HG03558 (cell line): ENCODE measurements at regions not wholly inside any gene's neighbourhood (a gene's known extent, or its start where the extent isn't known, plus 50 kb on each side); places are given as distances from the start of the nearest gene placed in this dataset.
"Not testable (repeated sequence)": the region's sequence is repeated elsewhere in the genome, so short reads cannot be mapped to it uniquely, and the experiment has no call there.

Experiments used
- ATAC-seq: cut with Tn5 transposase; IDR thresholded peaks from one replicate; pipeline ENCODE4 v1.9.1; 2021; ENCODE audit warnings: moderate number of reproducible peaks; ENCODE audit not compliant: unreplicated experiment; ENCODE audit errors: extremely low read depth

DNA sequence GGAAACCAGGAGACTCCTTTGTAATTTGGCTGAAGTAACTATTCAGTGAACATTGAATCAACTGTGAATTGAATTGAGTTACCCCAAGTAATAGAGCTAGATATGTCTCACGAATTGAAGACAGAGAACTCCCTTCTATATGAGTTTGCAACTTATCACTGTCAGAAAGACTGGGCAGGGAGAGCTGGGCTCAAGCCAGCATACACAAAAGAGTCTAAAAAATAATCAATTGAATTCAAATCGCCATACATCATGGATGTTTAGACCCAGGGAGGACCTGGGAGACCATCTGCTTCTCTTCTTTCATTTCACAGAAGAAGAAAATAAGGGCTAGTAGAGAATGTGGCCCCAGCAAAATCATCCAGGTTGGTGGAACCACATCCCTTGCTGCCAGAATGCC, 503.1 kb upstream of the AUTS2 start:
- ATAC-seq: no peak

DNA sequence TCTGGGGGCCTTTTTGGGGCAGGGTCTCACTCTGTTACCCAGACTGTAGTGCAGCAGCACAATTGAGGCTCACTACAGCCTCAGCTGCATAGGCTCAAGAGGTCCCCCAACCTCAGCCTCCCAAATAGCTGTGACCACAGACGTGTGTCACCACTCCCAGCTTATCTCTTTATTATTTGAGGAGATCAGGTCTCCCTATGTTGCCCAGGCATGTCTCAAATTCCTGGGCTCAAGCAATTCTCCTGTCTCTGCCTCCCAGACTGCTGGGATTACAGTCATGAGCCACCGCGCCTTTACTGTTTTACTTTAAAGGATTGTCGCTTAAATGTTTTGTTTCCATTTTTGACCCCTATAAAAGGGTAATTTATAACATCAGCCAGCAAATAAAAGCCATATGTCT, 502.6 kb upstream of the AUTS2 start:
- no peak for ATAC-seq

DNA sequence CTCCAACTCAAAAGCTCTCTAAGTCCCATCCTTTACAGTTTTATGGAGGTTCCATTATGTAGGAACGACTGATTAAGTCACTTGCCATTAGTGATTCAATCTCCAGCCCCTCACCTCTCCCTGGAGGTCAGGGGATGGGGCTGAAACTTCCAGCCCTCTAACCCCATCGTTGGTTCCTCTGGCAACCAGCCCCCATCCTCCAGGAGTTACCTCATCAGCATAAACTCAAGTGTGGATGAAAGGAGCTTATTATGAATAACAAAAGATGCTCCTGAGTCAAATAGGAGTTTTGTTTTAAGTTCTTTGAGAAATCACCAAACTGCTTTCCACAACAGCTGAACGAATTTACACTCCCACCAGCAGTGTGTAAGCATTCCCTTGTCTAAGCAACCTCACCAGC, 494.3 kb upstream of the AUTS2 start:
- no peak for ATAC-seq

DNA sequence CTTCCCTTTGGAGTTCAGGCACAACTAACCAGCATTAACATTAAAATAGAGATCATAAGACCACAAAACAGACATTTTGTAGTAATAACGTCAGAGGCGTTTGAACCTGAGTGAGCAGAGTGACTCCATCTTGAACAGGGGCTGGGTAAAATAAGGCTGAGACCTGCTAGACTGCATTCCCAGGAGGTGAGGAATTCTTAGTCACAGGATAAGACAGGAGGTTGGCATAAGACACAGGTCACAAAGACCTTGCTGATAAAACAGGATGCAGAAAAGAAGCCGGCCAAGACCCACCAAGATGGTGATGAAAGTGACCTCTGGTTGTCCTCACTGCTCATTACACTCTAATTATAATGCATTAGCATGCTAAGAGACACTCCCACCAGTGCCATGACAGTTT, 493.2 kb upstream of the AUTS2 start:
- no peak for ATAC-seq

DNA sequence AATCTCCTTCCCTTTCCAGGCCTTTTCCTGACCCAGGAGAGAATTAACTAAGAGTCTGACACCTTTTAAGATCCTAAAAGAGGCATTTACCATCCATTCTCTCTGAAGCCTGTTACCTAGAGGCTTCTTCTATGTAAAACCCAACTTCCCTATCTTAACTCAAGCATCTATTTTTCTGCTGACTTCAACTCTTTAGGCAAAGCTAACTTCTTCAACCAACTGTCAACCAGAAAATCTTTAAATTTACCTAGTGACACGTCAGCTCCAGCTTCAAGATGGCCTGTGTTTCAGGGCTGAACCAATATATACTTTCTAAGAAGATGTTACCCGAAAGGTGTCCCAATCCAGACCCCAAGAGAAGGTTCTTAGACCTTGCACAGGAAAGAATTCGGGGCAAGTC, 492.3 kb upstream of the AUTS2 start:
- no peak for ATAC-seq

DNA sequence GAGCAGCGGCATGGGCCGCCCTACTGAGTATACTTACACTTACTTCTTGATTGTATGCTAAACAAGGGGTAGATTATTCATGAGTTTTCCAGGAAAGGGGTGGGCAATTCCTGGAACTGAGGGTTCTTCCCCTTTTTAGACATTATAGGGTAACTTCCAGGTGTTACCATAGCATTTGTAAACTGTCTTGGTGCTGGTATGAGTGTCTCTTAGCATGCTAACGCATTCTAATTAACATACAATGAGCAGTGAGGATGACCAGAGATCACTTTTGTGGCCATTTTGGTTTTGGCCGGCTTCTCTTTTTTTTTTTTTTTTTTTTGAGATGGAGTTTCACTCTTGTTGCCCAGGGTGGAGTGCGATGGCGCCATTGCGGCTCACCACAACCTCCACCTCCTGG, 491.8 kb upstream of the AUTS2 start:
- ATAC-seq: not testable (repeated sequence)

DNA sequence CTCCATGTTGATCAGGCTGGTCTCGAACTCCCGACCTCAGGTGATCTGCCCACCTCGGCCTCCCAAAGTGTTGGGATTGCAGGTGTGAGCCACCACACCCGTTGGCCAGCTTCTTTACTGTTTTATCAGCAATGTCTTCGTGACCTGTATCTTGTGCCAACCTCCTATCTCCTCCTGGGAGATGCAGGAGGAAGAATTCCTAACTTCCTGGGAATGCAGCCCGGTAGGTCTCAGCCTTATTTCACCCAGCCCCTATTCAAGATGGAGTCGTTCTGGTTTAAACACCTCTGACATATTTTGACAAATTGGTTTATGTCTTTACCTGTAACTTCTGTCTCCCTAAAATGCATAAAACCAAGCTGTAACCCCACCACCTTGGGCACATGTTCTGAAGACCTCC, 491.3 kb upstream of the AUTS2 start:
- ATAC-seq: not testable (repeated sequence)

DNA sequence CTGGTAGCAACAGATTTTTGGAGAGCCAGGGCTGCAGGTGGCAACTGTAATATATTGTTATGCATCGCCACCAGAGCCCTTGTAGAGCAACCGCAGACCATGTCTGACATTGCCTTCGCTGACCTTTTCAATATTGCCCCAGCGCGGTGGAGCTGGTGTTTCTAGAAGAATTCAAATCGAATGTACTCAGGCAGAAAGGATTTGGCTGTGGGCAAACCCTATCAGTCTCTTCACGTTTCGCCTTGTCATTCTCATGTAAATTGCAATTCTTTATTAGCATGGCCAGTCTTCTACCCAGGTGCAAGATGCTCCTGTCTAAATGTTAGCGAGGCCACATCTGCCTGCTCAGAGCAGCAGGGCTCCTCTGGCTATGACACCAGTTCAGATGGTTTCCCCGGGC, 490.2 kb upstream of the AUTS2 start:
- no peak for ATAC-seq

DNA sequence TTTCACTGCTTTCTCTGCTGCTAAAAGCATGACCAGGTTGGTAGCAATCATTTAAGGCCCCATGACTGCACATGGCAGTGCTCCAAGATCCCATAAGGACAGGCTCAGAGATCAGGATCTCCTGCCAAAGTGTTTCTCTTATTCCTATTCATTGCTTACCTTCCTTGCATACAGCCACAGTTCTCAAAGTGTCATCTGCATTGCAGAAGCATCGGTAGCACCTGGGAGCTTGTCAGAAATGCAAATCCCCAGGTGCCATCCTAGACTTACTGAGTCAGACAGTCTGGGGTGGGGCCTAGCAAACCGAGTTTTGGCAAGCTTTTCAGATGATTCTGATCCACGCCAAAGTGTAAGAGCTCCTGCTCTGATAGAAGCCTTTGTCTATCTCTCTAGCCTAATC, 489.0 kb upstream of the AUTS2 start:
- no peak for ATAC-seq

DNA sequence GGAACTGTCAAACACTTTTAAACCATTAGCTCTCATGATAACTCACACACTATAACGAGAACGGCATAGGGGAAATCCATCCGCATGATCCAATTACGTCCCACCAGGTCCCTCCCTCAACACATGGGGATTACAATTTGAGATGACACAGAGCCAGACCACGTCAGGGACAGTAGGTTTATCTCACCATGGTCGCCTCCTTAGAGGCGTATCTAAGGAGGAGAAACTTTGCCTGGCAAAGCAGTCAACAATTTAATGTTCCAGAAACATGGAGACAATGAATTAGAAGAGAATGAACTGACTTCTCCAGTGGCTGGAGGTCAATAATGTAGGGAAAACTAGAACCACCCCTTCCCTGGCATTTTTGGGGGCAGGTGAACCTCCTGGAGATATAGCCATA, 488.4 kb upstream of the AUTS2 start:
- no peak for ATAC-seq

DNA sequence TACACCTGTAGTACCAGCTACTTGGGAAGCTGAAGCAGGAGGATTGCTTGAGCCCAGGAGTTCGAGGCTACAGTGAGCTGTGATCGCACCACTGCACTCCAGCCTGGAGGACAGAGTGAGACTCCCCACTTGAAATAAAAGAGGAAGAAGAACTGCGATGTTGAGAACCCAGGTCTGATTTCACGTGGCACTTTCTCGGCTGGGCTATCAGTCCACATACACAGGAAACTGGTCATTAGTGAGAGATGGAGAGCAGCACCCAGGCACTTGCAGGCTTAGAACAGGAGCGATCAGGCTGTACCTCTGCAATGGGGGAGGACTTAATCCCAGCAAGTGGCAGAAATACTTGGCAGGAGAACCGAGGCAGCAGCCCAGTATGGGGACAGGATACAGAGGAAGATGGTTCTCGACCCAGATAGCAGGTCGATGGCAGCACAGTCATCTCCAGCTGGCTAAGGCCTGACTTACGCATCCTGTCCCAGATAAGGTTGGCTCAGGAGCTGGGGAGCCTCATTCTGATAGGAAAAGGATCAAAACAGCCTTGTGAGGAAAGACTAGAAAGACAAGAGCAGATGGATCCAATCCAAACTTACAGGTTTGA, 487.7 kb upstream of the AUTS2 start:
- no peak for ATAC-seq

DNA sequence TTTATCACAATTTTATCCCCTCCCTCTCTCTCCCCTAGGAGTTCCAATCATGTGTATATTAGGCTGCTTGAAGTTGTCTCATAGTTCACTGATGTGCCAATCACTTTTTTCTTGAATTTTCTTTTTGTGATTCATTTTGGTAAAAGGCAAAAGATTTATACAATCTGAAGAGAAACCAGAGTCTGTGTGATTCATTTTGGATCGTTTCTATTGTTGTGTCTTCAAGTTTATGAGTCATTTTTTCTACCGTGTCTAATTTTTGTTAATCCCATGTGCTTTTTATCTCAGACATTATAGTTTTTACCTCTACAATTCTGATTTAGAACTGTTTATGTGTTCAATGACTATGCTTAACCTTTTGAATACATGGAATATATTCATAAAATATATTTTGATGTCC, 483.9 kb upstream of the AUTS2 start:
- ATAC-seq: no peak

DNA sequence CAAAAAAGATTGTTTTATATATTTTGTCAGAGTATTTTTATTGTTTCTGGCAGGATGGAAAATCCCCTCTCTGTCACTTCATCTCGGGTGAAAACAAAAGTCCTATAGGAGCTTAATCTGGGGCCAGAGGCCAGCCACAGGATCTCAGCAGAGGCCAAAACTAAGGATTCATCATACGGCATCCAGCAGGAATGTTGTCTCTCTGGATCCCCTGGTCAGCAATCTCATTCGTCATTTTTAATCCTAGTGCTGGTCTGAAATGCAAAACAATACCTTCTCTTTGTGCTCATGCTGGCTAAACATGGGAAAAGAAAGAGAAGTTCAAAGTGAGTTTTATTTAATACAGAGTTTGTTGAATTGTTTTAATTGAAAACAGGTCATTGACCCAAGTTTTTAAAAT, 482.5 kb upstream of the AUTS2 start:
- ATAC-seq: no peak

DNA sequence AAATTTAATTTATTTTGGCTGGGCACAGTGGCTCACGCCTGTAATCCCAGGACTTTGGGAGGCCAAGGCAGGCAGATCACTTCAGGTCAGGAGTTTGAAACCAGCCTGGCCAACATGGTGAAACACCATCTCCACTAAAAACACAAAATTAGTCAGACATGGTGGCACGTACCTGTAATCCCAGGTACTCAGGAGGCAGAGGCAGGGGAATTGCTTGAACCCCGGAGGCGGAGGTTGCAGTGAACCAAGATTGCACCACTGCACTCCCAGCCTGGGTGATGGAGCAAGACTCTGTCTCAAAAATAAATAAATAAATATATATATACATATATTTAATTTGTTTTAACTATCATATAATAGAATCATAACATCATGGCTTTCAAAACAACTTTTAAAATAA, 482.1 kb upstream of the AUTS2 start:
- ATAC-seq: not testable (repeated sequence)

DNA sequence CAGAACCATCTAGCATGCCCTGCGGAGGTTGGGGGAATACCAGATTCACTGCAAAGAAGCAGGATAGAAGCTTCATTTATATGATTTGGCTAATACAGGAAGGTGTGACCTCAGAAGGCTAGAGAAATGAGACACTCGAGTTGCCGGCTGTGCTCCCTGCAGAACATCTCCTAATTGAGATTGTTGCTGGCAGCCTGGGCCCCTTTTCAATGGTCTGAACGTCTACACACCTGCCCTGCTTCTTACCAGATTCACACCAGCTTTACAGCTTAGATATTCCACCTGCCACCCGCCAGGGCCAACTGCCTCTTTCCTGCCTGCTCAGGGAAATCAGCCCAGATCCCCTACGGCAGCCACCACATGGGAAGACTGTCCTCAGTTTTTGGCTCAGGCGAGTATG, 475.3 kb upstream of the AUTS2 start:
- no peak for ATAC-seq

DNA sequence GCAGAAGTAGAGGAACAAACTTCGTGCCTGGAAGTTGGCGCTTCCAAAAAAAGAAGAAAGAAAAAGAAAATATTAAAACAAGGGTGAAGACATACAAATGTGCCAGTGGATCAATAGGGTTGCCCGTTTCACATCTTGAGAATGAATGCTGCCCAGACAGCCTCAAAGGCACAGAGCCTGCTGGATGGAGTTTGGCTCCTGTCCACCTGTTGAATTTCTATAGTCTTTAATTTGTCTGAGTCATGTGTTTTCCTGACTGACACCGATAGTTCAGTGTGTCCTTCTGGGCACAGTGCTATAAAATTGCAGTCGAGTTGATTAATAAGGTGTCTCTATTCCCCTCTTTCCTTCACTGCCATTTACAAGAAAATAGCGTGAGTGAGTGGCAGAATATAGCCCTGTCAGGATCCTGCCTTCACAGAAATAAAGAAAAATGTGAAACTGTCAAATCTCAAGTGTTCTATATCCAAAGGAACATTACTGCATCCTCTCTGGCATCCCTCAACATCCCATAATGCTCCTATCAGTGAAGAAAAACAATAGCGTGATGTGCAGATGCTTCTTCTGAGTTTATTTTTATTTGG, 471.3 kb upstream of the AUTS2 start:
- ATAC-seq: no peak

DNA sequence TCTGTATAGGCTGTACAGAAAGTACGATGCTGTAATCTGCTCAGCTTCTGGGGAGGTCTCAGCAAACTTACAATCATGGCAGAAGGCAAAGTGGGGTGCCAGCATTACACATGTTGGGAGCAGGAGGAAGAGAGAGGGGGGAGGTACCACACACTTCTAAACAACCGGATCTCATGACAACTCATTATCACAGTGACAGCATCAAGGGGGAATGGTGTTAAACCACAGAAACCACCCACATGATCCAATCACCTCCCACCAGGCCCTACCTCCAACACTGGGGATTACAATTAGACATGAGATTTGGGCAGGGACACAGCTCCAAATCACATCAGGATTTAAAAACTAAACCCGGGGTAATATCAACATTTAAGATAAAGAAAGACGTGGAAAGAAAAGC, 468.8 kb upstream of the AUTS2 start:
- no peak for ATAC-seq

DNA sequence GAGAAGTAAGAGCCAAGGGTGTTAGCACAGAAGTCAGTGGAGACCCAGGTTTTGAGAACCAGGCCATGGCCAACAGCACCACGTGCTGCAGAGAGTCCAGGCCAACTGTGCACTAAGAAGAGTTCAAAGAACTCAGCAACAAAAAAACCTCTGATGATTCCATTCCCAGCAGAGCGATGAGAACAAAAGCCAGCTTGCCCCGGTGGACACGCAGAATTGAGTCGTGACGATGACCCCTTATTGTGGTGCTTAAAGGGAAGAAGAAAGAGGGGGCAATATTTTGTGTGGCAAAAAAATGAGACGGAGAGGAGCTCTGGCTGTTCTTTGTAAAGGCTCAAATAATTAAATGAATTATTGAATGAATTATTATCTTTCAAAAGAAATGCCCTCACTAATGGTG, 468.3 kb upstream of the AUTS2 start:
- ATAC-seq: no peak

DNA sequence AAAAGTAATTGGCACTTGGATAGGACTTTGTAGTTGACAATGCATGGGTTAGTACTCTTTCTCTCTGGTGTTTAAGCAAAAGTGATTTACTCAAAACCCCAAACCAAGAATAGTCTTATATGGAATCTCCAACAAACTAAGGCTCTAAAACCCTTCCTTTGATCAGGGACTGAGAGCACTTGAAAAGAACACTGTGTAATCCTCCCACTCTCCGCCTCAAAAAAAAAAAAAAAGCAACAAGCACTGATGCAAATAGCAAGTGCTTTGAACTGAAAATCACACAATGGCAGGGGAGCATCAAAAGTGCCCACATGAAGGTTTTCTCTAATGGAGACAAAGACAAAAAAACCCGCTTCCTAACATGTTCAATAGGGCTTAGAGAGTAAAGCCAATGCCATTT, 467.9 kb upstream of the AUTS2 start:
- ATAC-seq: no peak

DNA sequence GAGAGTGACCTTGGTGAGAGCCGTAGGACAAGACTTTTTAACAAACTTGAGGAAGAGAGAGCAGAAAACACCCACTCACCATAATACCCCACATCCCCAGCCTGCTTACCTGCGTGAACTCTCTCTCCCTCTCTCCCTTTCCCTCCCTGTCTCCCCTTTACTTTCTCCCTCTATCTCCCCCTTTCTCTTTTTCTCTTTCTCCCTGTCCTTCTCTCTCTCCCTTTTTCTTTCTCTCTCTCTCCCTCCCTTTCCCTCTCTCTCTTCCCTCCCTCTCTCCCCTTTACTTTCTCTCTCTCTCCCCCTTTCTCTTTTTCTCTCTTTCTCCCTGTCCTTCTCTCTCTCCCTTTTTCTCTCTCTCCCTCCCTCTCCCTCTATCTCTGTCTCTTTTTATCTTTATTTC, 464.0 kb upstream of the AUTS2 start:
- no peak for ATAC-seq

DNA sequence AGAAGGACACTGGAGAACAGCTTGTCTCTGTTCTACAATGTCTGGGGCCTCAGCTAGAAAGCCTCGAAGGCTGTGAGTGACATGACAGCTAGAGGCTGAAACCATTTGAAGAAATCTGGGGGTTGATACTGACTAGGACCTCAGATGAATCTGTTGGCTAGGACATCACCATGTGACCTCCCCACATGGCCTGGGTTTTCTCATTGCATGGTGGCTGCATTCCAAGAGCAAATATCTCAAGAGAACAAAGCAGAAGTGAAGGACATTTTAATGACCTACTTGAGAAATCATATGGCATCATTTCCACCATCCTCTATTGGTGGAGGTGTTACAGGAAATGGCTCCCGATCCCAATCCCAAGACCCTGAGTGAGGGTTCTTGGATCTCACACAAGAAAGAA, 450.6 kb upstream of the AUTS2 start:
- ATAC-seq: no peak
